ENCODE measurements at regions not wholly inside any gene's neighbourhood (a gene's known extent, or its start where the extent isn't known, plus 50 kb on each side); places are given as distances from the start of the nearest gene placed in this dataset.
"Not testable (repeated sequence)": the region's sequence is repeated elsewhere in the genome, so short reads cannot be mapped to it uniquely, and the experiment has no call there.

GRCh38 chrX:40788698-40789097, 53.4 kb upstream of the MED14 start:
- H3K9me3 ChIP-seq (ENCODE audit: control insufficient read depth, insufficient read depth, low read length); H3K9ac ChIP-seq (ENCODE audit: low read depth, low read length); H3K4me1 ChIP-seq (ENCODE audit: insufficient read depth, low read length); H3K36me3 ChIP-seq (ENCODE audit: insufficient read depth, low read length): not testable (repeated sequence)

- no peaks in the 10 kb centered on the region for H3K36me3 ChIP-seq (ENCODE audit: insufficient read depth, low read length)
- peaks cover 8% of the 10 kb centered on the region for H3K9me3 ChIP-seq (ENCODE audit: control insufficient read depth, insufficient read depth, low read length)
- no peak overlapping the region for H3K9ac ChIP-seq (ENCODE audit: low read depth, low read length)
- peaks cover 7% of the 10 kb centered on the region; the same call in 1 of the 2 replicates for H3K4me1 ChIP-seq (ENCODE audit: insufficient read depth, low read length)
Observed at GRCh38 chrX:40792433-40792832, 57.1 kb upstream of the MED14 start.

- not testable (repeated sequence) for H3K36me3 ChIP-seq (ENCODE audit: insufficient read depth, low read length); H3K9ac ChIP-seq (ENCODE audit: low read depth, low read length); H3K4me1 ChIP-seq (ENCODE audit: insufficient read depth, low read length); H3K9me3 ChIP-seq (ENCODE audit: control insufficient read depth, insufficient read depth, low read length)
Observed at GRCh38 chrX:40794829-40795130, 59.4 kb upstream of the MED14 start.

DNA sequence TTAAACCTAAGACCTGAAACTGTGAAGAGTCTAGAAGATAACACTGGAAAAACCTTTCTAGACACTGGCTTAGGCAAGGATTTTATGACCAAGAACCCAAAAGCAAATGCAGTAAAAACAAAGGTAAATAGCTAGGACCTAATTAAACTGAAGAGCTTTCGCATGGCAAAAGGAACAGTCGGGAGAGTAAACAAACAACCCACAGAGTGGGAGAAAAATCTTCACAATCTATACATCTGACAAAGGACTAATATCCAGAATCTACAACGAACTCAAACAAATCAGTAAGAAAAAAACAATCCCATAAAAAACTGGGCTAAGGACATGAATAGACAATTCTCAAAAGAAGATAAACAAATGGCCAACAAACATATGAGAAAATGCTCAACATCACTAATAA, 64.4 kb upstream of the MED14 start:
- H3K9me3 ChIP-seq (ENCODE audit: control insufficient read depth, insufficient read depth, low read length); H3K9ac ChIP-seq (ENCODE audit: low read depth, low read length); H3K4me1 ChIP-seq (ENCODE audit: insufficient read depth, low read length); H3K36me3 ChIP-seq (ENCODE audit: insufficient read depth, low read length): not testable (repeated sequence)

GRCh38 chrX:40805404-40805803, 70.1 kb upstream of the MED14 start:
- no peaks in the 10 kb centered on the region for H3K4me1 ChIP-seq (ENCODE audit: insufficient read depth, low read length)
- no peaks in the 10 kb centered on the region; the same call in 1 of the 2 replicates for H3K36me3 ChIP-seq (ENCODE audit: insufficient read depth, low read length)
- no peak overlapping the region for H3K9ac ChIP-seq (ENCODE audit: low read depth, low read length)
- peaks cover 3% of the 10 kb centered on the region; the same call in 1 of the 2 replicates for H3K9me3 ChIP-seq (ENCODE audit: control insufficient read depth, insufficient read depth, low read length)

DNA sequence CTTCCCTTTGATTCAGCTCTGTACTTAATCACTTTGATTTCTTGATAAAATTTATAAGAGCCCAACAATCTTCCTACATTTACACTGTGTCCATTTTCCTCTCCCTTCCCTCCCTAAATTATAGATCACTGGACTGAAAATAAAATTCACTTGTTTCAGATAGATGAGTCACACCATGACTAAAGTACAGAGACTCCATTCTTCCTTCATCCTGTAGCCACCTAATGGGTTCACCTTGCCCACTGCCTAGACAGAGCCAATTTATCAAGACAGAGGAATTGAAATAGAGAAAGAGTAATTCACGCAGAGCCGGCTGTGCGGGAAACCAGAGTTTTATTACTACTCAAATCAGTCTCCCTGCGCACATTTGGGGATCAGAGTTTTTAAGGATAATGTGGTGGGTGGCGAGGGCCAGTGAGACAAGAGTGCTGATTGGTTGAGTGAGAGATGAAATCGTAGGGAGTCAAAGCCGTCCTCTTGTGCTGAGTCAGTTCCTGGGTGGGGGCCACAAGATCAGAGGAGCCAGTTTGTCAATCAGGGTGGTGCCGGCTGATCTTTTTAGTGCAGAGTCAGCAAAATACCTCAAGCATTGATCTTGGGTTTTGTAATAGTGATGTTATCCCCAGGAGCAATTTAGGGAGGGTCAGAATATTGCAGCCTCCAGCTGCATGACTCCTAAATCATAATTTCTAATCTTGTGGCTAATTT, 71.3 kb upstream of the MED14 start:
- peaks cover 10% of the 10 kb centered on the region for H3K9me3 ChIP-seq (ENCODE audit: control insufficient read depth, insufficient read depth, low read length)
- H3K36me3 ChIP-seq (ENCODE audit: insufficient read depth, low read length) = no peaks in the 10 kb centered on the region; the same call in 1 of the 2 replicates
- H3K9ac ChIP-seq (ENCODE audit: low read depth, low read length) = no peak overlapping the region
- no peaks in the 10 kb centered on the region for H3K4me1 ChIP-seq (ENCODE audit: insufficient read depth, low read length)

DNA sequence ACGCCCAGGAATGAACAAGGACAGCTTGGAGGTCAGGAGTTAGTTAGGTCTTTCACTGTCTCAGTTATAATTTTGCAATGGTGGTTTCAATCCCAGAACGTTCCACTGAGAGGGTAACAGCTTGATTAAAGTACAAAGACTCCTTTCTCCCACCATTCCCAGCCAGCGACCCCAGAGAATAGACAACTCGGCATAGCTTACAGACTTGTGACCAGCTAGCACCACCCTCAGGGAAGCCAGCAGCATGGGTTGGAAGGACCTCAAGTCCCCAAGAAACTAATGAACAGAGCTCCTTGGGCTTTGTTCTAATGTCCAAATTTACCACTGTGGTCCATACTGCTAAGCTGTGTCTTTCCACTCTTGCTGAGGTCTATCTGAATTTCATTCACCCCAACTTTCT, 72.0 kb upstream of the MED14 start:
- Histone ChIP-seq H3K4me1 (ENCODE audit: insufficient read depth, low read length) (no peaks in the 10 kb centered on the region), H3K9me3 (ENCODE audit: control insufficient read depth, insufficient read depth, low read length) (peaks cover 10% of the 10 kb centered on the region), H3K36me3 (ENCODE audit: insufficient read depth, low read length) (no peaks in the 10 kb centered on the region; the same call in 1 of the 2 replicates), H3K9ac (ENCODE audit: low read depth, low read length) (no peak overlapping the region)

DNA sequence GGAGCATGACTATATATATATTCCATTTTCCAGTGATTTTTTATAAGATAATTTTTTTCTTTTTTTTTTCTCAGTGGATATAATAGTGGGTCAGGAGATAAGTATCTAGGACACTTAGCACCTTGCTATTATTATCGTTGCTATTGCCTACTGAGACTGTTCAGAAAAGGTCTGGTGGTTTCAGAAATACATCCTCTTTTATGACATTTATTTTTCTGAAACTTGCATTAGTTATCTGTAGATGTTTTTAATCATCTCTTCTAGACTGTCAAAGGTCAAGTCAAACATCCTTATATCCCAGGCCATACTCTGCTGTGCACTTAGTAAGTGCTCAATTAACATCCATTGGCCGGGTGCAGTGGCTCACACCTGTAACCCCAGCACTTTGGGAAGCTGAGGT, 72.9 kb upstream of the MED14 start:
- Histone ChIP-seq H3K36me3 (ENCODE audit: insufficient read depth, low read length) (no peaks in the 10 kb centered on the region; the same call in 1 of the 2 replicates), H3K9me3 (ENCODE audit: control insufficient read depth, insufficient read depth, low read length) (peaks cover 10% of the 10 kb centered on the region), H3K9ac (ENCODE audit: low read depth, low read length) (no peak overlapping the region), H3K4me1 (ENCODE audit: insufficient read depth, low read length) (no peaks in the 10 kb centered on the region)

DNA sequence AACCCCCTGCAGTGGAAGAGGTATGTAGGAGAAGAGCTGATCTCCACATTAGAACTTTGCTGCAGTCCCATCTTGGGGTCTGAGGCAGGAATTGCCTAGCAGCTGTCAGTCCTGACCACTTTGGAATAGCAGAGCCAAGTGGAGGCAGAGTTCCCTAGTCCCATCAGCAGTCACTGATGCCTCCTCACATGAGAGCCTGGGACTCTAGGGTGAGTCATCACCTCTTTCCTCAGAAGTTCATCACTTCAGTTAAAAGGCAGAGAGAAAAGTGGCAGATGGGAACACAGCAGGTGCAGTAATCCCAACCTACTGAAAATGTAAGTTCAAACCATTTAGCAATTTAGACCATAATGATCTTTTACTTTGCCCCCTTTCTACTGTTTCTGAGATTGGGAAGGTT, 73.9 kb upstream of the MED14 start:
- Histone ChIP-seq H3K4me1 (ENCODE audit: insufficient read depth, low read length) (no peaks in the 10 kb centered on the region), H3K9me3 (ENCODE audit: control insufficient read depth, insufficient read depth, low read length) (peaks cover 15% of the 10 kb centered on the region), H3K9ac (ENCODE audit: low read depth, low read length) (no peak overlapping the region), H3K36me3 (ENCODE audit: insufficient read depth, low read length) (no peaks in the 10 kb centered on the region; the same call in 1 of the 2 replicates)

- not testable (repeated sequence) for H3K4me1 ChIP-seq (ENCODE audit: insufficient read depth, low read length); H3K36me3 ChIP-seq (ENCODE audit: insufficient read depth, low read length); H3K9ac ChIP-seq (ENCODE audit: low read depth, low read length)
- H3K9me3 ChIP-seq (ENCODE audit: control insufficient read depth, insufficient read depth, low read length) = peaks cover 48% of the 10 kb centered on the region
Observed at GRCh38 chrX:40815045-40815444, 79.7 kb upstream of the MED14 start.

- Histone ChIP-seq H3K36me3 (ENCODE audit: insufficient read depth, low read length) (no peaks in the 10 kb centered on the region), H3K4me1 (ENCODE audit: insufficient read depth, low read length) (no peaks in the 10 kb centered on the region), H3K9ac (ENCODE audit: low read depth, low read length) (no peak overlapping the region), H3K9me3 (ENCODE audit: control insufficient read depth, insufficient read depth, low read length) (peaks cover 40% of the 10 kb centered on the region)
Observed at GRCh38 chrX:40816906-40817305, 81.6 kb upstream of the MED14 start.

DNA sequence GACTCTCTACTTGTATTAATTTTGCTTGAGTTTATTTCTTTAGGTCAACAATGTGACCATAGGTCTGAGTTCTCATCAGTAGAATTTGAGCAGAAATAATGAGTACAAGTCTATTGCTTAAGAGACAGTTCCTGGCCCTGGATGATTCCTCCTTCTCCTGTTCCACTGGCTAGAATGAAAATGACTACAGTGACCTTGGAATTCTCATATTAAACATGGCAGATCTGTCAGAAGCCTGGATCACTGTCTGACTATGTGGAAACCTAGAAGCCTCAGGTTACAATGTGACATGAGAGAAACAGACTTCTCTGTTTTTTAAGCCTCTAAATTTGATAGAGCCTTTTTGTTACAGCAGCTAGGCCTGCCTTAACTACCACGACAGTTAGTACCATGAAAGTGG, 82.9 kb upstream of the MED14 start:
- no peaks in the 10 kb centered on the region for H3K36me3 ChIP-seq (ENCODE audit: insufficient read depth, low read length)
- no peak overlapping the region for H3K9ac ChIP-seq (ENCODE audit: low read depth, low read length)
- peaks cover 40% of the 10 kb centered on the region for H3K9me3 ChIP-seq (ENCODE audit: control insufficient read depth, insufficient read depth, low read length)
- no peaks in the 10 kb centered on the region for H3K4me1 ChIP-seq (ENCODE audit: insufficient read depth, low read length)

DNA sequence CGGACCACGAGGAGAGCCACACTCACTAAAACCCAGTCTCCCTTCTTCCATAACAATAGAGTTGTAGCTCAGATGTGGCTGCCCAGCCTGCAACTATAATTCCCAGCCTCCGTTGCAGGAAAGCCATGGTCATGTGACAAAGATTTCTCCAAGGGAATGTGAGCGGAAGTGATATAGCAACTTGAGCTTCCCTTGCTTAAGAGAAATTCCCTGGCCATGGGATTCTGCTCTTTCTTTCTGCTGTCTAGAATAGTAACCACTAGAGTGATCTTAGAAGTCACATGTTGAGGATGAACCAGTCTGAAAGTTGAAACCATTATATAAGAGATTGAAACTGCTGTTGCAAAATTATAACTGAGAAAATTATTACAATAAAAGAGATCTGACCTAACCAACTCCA, 86.4 kb upstream of the MED14 start:
- Histone ChIP-seq H3K4me1 (ENCODE audit: insufficient read depth, low read length) (no peaks in the 10 kb centered on the region), H3K9ac (ENCODE audit: low read depth, low read length) (no peak overlapping the region), H3K9me3 (ENCODE audit: control insufficient read depth, insufficient read depth, low read length) (peaks cover 39% of the 10 kb centered on the region), H3K36me3 (ENCODE audit: insufficient read depth, low read length) (0 out of 2 replicates have a peak, but pooled peaks cover 3% of the 10 kb centered on the region)

- Histone ChIP-seq H3K4me1 (ENCODE audit: insufficient read depth, low read length) (no peaks in the 10 kb centered on the region), H3K9ac (ENCODE audit: low read depth, low read length) (no peak overlapping the region)
Observed at GRCh38 chrX:40827331-40827730, 92.0 kb upstream of the MED14 start.

GRCh38 chrX:40831750-40832149, 96.4 kb upstream of the MED14 start:
- H3K9ac ChIP-seq (ENCODE audit: low read depth, low read length) = no peak overlapping the region
- H3K9me3 ChIP-seq (ENCODE audit: control insufficient read depth, insufficient read depth, low read length) = peaks cover 16% of the 10 kb centered on the region; the same call in 1 of the 2 replicates
- no peaks in the 10 kb centered on the region; the same call in 1 of the 2 replicates for H3K36me3 ChIP-seq (ENCODE audit: insufficient read depth, low read length)
- H3K4me1 ChIP-seq (ENCODE audit: insufficient read depth, low read length) = no peaks in the 10 kb centered on the region

More at GRCh38 chrX:40827331-40827730, 92.0 kb upstream of the MED14 start:
- H3K36me3 ChIP-seq (ENCODE audit: insufficient read depth, low read length) = 0 out of 2 replicates have a peak, but pooled peaks cover 3% of the 10 kb centered on the region
- peaks cover 13% of the 10 kb centered on the region for H3K9me3 ChIP-seq (ENCODE audit: control insufficient read depth, insufficient read depth, low read length)
